ENCODE measurements at regions not wholly inside any gene's neighbourhood (a gene's known extent, or its start where the extent isn't known, plus 50 kb on each side); places are given as distances from the start of the nearest gene placed in this dataset.

- no peak for TF ChIP-seq CTCF (IDR thresholded peaks at IDR 0.05)
- TF ChIP-seq POLR2A (IDR thresholded peaks at IDR 0.05) = no peak
These were observed 94.5 kb upstream of the APOOL start for GRCh38 chrX:84909151-84909550.
